Endothelial cell (in vitro differentiated cells): ENCODE measurements at regions not wholly inside any gene's neighbourhood (a gene's known extent, or its start where the extent isn't known, plus 50 kb on each side); places are given as distances from the start of the nearest gene placed in this dataset.

Experiments
- DNase-seq: peaks from one replicate; pipeline ENCODE4 v3.0.0; 2021; ENCODE audit warnings: low spot score
- H3K27ac Mint-ChIP-seq: one replicate; pipeline ENCODE4 v1.8.0; 2021; ENCODE audit warnings: mixed read lengths, inconsistent platforms; ENCODE audit not compliant: unreplicated experiment
- H3K27me3 Mint-ChIP-seq: one replicate; pipeline ENCODE4 v1.8.0; 2021; ENCODE audit warnings: mild to moderate bottlenecking, moderate library complexity, mixed read lengths, inconsistent platforms; ENCODE audit not compliant: unreplicated experiment
- H3K36me3 Mint-ChIP-seq: one replicate; pipeline ENCODE4 v1.8.0; 2021; ENCODE audit warnings: mild to moderate bottlenecking, low read depth, mixed read lengths, inconsistent platforms; ENCODE audit not compliant: unreplicated experiment
- H3K4me1 Mint-ChIP-seq: one replicate; pipeline ENCODE4 v1.8.0; 2021; ENCODE audit warnings: mild to moderate bottlenecking, mixed read lengths, inconsistent platforms; ENCODE audit not compliant: unreplicated experiment
- H3K4me3 Mint-ChIP-seq: one replicate; pipeline ENCODE4 v1.8.0; 2021; ENCODE audit warnings: mild to moderate bottlenecking, mixed read lengths, inconsistent platforms; ENCODE audit not compliant: unreplicated experiment
- H3K9me3 Mint-ChIP-seq: one replicate; pipeline ENCODE4 v1.8.0; 2021; ENCODE audit warnings: mixed read lengths, inconsistent platforms; ENCODE audit not compliant: unreplicated experiment
- TF ChIP-seq, protein P1 (sequence below): fragments of 200-600 bp; sonication (generic); IDR thresholded peaks from one replicate; pipeline ENCODE4 v1.5.0; 2021; ENCODE audit warnings: antibody characterized with exemption; ENCODE audit not compliant: unreplicated experiment

DNA sequence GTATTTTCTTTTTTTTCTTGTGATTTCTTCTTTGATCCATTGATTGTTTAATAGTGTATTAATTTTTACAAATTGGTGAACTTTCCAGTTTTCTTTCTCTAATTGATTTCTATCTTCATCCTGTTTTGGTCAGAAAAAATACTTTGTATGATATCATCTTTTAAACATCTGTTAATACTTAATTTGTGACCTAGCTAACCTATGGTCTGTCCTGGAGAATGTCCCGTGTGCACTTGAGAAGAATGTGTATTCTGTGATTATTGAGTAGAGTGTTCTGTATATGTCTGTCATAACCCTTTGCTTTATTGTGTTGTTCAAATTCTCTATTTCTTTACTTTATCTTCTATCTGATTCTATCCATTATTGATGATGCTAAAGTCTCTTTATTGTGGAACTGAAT, 65.8 kb upstream of the ZEB1 start:
- TF ChIP-seq, protein P1, sequence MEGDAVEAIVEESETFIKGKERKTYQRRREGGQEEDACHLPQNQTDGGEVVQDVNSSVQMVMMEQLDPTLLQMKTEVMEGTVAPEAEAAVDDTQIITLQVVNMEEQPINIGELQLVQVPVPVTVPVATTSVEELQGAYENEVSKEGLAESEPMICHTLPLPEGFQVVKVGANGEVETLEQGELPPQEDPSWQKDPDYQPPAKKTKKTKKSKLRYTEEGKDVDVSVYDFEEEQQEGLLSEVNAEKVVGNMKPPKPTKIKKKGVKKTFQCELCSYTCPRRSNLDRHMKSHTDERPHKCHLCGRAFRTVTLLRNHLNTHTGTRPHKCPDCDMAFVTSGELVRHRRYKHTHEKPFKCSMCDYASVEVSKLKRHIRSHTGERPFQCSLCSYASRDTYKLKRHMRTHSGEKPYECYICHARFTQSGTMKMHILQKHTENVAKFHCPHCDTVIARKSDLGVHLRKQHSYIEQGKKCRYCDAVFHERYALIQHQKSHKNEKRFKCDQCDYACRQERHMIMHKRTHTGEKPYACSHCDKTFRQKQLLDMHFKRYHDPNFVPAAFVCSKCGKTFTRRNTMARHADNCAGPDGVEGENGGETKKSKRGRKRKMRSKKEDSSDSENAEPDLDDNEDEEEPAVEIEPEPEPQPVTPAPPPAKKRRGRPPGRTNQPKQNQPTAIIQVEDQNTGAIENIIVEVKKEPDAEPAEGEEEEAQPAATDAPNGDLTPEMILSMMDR = no peak
- H3K27ac Mint-ChIP-seq = no peak overlapping the region
- H3K27me3 Mint-ChIP-seq = no peaks in the 10 kb centered on the region
- no peaks in the 10 kb centered on the region for H3K36me3 Mint-ChIP-seq
- no peaks in the 10 kb centered on the region for H3K4me1 Mint-ChIP-seq
- H3K9me3 Mint-ChIP-seq = no peaks in the 10 kb centered on the region
- no peak for DNase-seq
- H3K4me3 Mint-ChIP-seq = no peak overlapping the region

DNA sequence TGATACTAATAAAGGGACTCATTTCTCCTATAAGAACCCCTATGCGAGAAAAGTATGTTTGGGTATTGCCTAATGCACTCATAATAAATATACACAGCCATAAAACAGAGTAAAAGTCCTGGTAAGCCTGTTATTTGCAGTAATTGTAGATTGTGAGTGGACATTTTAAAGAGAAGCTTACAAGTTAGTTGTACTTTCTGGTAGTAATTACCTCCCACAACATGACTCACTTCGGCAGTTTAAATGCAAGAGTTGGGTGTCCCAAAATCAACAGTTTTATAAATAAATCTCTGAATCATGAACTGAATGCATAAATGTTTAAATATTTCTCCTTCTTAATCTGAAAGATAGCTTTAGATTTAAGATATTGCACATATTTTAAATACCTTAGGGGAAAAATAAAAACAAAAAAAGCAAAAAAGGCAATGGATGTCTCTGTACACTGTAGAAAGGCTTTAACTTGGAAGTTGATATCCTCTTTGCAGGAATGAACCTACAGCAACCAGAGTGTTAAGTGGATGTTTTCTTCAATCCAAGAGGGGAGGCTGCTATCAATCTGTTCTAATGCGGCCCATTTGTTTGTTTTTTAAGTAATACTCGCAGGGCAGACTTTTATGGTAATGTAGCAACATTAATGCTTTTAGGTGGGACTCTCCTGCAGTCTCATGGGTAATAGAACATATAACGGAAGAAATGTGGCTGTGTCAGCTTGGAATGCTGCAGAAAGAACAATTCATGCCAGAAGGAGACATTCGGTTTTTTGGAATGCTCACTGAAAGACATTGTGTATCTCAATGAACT, 57.3 kb upstream of the ZEB1 start:
- H3K9me3 Mint-ChIP-seq = no peaks in the 10 kb centered on the region
- no peaks in the 10 kb centered on the region for H3K27me3 Mint-ChIP-seq
- no peak overlapping the region for H3K27ac Mint-ChIP-seq
- H3K4me3 Mint-ChIP-seq = no peak overlapping the region
- TF ChIP-seq, protein P1 = no peak
- no peak for DNase-seq
- no peaks in the 10 kb centered on the region for H3K4me1 Mint-ChIP-seq
- H3K36me3 Mint-ChIP-seq = no peaks in the 10 kb centered on the region

DNA sequence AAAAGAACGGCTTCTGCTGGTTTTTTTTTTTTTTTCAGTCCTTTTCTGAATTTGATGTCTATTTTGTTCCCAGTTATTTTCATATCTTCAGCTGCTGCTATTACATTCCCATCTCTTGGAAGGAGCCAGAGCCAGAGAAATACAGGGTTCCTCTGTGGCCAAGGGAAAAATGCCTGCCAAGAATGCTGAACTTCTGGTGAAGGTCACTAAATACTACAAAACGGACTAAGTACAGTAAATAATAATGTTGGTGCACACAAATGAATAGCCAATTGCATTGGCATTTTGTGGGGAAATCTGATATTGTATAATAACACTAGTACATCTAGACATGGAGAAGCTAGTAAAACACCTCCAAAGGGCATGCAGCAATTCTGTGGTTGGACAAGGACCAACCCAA, 56.3 kb upstream of the ZEB1 start:
- H3K9me3 Mint-ChIP-seq = no peaks in the 10 kb centered on the region
- TF ChIP-seq, protein P1 = no peak
- H3K4me3 Mint-ChIP-seq = no peak overlapping the region
- H3K27ac Mint-ChIP-seq = no peak overlapping the region
- H3K4me1 Mint-ChIP-seq = no peaks in the 10 kb centered on the region
- DNase-seq = no peak
- H3K36me3 Mint-ChIP-seq = no peaks in the 10 kb centered on the region
- H3K27me3 Mint-ChIP-seq = no peaks in the 10 kb centered on the region

DNA sequence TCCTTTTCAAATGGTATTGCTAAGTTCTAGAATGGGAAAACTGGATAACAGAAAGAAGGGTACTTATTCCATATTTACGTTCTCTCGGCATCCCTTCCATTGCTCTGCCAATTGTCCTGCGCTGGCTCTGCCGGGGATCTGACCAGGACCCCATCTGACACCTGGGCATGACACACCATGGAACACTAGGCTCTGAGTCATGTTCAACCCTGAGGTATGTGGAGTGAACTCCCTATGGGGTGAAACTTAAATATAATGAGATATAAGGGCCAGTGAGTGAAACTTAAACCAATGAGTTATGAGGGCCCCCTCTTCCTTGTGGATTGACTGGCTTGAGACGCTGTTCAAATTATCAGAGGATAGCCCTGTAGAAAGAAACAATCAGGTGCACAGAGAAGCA, 55.1 kb upstream of the ZEB1 start:
- Mint-ChIP-seq H3K4me1 (no peaks in the 10 kb centered on the region), H3K4me3 (no peak overlapping the region), H3K27me3 (no peaks in the 10 kb centered on the region), H3K27ac (no peak overlapping the region), H3K36me3 (no peaks in the 10 kb centered on the region), H3K9me3 (no peaks in the 10 kb centered on the region)
- TF ChIP-seq, protein P1 = no peak
- DNase-seq = no peak

DNA sequence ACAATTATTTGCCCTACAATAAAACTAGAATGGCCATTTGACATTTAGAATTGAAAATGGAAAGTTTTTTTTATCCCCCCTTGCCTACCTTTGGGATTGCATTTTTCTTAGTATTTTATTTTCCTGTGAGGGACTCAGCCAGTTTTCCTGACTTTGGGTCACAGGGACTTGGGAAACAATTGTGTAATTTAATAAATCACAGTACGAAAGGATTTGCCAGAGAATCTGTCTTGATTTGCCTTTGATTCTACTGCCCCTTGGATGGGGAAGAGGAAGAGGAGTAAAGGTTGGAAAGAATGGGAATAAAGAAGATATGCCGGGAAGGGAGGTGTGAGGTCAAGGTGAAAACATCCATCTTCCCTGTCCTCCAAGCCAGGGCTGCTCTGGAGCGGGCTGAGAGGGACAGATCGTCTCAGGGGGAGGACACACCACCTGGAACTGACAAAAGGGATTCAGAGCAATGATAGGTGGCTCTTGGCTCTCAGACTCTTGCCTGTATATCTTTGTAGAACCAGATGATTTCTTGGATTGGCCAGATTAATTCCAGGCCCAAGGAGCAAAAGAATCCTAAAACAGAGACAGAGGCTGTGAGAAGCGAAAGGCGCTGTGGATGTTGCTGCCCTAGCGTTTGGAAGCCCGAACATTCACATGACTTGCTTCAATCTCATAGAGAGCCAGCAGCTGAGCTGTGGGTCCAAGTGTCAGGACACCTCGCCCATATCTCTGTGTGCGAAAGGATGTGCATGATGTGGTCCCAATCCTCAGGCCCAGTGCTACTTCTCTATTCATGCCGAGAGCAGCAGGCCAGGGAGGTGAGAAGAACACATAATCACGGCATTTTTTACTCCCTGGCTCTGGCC, 50.3 kb upstream of the ZEB1 start:
- Mint-ChIP-seq H3K9me3 (peaks cover 6% of the 10 kb centered on the region), H3K27ac (no peak overlapping the region), H3K36me3 (peaks cover 8% of the 10 kb centered on the region), H3K27me3 (no peaks in the 10 kb centered on the region), H3K4me1 (peaks cover 10% of the 10 kb centered on the region), H3K4me3 (no peak overlapping the region)
- TF ChIP-seq, protein P1 = no peak
- no peak for DNase-seq
